GM21737 (cell line): ENCODE measurements at regions not wholly inside any gene's neighbourhood (a gene's known extent, or its start where the extent isn't known, plus 50 kb on each side); places are given as distances from the start of the nearest gene placed in this dataset.

Experiments
- ATAC-seq: cut with Tn5 transposase; IDR thresholded peaks from one replicate; pipeline ENCODE4 v1.9.1; 2021; ENCODE audit warnings: mild to moderate bottlenecking, moderate library complexity; ENCODE audit not compliant: unreplicated experiment

GRCh38 chr15:70217226-70218160, 119.8 kb upstream of the TLE3 start:
- ATAC-seq, result no peak

GRCh38 chr15:70215951-70216350, 118.2 kb upstream of the TLE3 start:
- no peak for ATAC-seq

DNA sequence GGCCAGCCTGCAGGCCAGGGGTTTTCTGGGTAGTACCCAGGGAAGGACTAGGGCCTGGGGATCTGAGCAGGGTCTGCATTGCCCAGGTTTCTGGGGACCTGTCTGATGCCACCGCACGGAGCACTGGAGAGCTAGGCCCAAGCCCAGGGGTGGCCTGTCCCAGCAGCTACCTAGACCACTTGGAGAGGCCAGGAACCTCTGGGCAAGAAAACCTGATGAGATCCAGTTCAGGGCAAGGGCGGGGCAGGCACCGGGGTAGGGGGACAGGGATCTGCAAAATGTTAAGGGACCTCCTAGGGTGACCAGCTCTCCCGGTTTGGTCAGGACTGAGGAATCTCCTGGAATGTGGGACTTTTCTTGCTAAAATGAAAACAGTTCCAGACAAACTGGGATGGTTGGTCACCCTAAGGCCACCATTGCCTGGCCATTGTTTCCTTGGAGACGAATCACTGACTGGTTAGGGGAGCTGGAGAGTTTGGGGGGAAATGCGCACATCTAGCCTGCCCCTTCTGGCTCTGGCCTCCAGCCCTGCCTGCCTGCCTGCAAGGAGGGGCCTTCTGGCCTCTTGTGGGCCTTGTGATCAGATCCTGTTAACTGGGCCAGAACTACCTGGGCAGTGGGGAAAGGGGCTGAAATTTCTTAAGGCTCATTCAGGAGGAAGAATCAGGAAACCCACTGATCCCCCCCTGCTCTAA, 117.4 kb upstream of the TLE3 start:
- ATAC-seq, result no peak

DNA sequence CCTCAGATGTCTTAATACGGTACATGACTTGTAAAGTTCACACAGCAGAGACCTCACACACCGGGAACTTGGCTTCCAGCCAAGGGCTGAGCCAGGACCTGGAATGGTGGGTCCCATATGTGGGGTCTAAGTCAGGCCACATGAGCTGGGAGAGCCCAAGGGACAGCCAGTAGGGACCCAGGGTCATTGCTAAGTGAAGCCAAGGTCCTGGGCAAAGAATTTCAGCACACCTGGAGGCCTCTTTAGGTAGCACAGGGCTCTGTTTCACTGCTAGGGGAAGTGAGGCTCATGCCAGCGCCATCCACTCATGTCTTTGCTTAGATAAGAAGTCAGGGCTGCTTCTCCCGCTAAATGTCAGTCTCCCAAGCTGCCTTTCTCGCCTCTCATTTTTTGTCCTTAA, 116.6 kb upstream of the TLE3 start:
- ATAC-seq, result no peak

GRCh38 chr15:70213794-70214193, 116.1 kb upstream of the TLE3 start:
- ATAC-seq, result no peak

DNA sequence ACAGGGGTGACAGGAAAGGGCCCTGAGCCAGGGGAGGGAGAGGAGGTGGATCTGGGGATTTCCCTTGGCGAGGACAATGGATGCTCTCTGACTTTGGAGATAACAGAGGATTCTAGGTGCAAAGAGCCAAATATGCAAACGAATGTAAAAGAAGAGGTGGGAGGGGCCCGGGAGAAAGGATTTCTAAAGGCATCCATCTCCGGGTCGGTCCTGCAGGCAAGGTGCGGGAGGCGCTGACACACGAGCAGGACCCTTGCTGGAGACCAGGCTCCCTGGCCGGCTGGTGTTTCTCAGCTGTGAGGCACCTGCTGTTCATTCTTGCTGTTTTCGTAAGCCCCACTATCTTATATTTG, 115.2 kb upstream of the TLE3 start:
- ATAC-seq, result no peak

- no peak for ATAC-seq
Observed at GRCh38 chr15:70212286-70212962, 114.7 kb upstream of the TLE3 start.

DNA sequence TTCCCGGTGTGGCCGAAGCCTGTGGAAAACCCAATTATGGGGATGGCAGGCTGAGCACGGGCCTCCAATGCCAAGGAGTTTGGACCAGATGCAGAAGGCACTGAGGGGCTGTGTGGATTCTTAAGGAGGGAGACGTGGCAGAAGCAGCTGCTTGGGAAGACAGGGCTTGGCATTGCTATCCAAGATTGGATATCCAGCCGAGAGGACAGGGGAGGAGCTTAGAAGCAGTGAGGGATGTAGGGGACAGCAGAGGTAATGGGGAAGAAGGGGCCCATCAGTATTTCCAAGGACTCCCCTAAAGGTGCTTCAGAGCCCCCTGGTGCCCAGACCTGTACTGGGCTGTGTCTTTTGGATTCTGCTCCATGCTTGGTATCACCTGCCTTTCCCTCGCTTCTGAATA, 112.8 kb upstream of the TLE3 start:
- no peak for ATAC-seq

DNA sequence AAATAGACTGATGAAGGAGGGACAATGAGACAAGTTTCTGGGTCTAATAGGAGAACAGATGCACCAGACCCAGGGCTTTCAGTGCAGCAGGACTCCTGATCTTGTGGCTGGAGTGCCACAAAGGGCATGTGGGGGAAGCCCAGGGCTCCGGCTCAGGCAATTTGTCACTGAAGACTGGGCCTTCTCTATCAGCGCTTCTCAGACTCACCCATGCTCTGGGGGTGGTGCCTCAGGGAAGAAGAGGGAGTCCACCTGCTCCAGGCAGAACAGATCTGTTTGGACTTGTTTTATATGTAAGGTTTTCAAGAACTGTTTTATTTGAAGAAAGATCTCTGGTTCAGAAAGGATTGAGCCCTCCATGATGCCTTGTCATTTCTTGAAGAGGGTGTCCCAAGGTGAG, 112.4 kb upstream of the TLE3 start:
- no peak for ATAC-seq

DNA sequence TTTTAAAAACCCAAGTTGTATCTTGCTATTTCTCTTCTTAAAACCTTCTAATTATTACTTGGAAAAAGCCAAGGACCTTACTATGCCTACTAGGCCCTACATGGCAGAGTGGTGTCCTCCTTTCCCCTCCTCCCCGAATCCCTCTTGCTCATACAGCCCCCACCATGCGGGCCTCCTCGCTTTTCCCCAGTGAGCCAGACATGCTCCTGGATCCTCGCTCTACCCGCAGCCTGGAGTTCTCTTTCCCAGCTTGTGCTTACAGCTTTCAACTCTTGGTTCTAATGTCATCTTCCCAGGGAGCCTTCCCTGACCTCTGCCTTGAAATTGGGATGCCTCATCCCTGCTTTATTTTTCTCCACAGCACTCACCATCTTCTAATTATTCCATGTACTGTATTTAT, 111.8 kb upstream of the TLE3 start:
- no peak for ATAC-seq

DNA sequence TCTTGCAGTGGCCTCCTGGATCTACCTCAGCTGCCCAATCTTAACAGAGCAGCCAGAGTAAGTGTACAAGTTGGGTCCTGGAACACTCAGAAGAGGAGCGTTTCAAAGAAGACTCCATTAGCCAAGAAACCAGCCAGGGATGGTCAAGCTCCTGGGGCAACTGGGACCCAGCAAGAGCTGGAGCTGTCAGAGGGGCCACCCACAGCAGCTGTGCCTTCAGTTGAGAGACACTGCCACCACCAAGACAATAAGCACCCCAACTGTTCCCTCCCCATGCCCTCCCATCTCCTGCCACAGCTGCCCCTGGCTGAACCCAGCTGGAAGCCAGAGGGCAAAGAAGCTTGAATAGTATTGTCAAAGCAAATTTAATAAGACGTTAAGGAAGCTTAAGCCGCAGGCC, 110.6 kb upstream of the TLE3 start:
- ATAC-seq, result no peak

- ATAC-seq, result no peak
Observed at GRCh38 chr15:70206668-70207067, 109.0 kb upstream of the TLE3 start.

GRCh38 chr15:70204652-70205051, 106.9 kb upstream of the TLE3 start:
- no peak for ATAC-seq

DNA sequence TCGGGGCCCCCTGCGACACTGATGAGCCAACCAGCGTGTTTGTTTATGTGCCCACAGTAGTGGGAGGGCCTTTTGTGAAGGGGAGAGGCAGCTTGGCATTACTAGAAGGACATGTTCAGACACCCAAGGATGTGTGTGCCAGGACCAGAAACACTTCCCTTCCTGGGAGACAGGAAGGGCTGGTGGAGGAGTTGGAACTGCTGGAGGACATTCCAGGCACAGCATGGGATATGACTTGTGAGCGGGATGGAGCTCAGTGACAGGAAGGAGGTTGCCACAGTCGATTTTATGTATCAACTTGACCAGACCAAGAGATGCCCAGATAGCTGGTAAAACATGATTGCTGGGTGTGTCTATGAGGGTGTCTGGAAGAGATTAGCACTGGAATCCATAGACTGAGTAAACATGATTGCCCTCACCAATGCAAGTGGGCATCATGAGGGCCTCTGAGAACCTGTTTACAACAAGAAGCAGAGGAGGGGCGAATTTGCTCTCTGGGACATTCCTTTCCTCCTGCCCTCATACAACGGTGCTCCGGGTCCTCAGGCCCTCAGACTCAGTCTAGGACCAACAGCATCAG, 106.4 kb upstream of the TLE3 start:
- no peak for ATAC-seq

DNA sequence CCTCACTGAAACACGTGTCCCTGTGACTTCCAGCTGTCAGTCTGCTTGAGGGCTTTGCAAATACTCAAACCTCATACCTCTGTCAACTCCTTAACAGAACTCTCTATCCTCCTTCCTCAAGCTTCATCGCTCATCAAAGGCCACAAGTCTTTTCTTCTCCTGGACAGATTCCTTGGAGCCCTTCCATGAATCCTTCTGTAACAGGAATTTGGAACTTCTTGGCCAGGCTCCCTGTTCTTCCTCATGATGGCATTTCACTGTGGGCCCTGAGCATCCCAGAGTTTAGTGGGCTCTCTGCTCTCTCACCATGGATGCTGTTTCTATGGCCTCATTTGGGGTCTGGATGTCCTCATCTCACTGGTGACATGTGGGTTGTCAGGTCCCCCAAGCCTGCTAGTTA, 105.0 kb upstream of the TLE3 start:
- ATAC-seq, result no peak

DNA sequence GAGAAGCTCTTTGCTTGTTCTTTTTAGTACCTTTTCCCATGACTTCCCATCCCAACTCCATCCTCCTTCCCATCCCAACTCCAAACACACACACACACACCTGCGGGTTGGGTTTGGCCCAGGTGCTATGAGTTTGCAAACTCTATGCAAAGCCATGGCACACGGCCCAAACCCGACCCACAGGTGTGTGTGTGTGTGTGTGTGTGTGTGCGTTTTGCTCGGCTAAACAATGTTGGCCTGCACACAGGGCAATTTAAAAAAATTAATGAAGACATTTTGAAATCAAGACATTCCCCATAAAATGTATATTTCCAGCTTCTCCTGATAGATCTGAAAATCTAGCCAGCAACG, 103.7 kb upstream of the TLE3 start:
- ATAC-seq, result no peak

- ATAC-seq, result no peak
Observed at GRCh38 chr15:70200511-70201424, 103.1 kb upstream of the TLE3 start.

- ATAC-seq, result no peak
Observed at GRCh38 chr15:70199540-70200410, 102.1 kb upstream of the TLE3 start.

- ATAC-seq, result no peak
Observed at GRCh38 chr15:70199124-70199482, 101.4 kb upstream of the TLE3 start.
